22Rv1 (cell line): ENCODE measurements at regions not wholly inside any gene's neighbourhood (a gene's known extent, or its start where the extent isn't known, plus 50 kb on each side); places are given as distances from the start of the nearest gene placed in this dataset.

ENCODE experiments used
- H3K27ac ChIP-seq: fragments of 450-650 bp; 2 replicates; pipeline ENCODE4 v1.5.1; 2017
- CTCF ChIP-seq: fragments of 450-650 bp; IDR thresholded peaks from 2 replicates; pipeline ENCODE4 v1.5.1; 2017; ENCODE audit warnings: mild to moderate bottlenecking
- ZFX ChIP-seq: fragments of 450-650 bp; IDR thresholded peaks from 2 replicates; pipeline ENCODE4 v1.6.1; 2017; ENCODE audit warnings: antibody characterized with exemption, borderline replicate concordance

DNA sequence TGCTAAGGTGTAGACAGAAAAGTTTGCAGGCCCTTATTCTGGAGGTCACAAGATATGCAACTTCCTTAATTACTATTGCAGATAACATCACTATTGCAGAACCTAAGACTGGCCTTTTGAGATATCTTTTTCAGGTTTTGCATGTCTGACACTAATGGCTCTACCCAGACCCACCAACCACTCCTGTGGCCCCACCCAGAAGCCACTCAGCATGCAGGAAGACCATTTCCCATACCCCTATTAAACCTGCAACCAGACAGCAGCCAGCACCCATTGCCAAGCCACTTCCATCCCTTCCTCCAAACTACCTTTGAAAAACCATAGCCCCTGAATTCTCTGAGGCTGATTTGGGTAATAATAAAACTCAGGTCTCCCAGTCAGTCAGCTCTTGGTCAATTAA lies 297.6 kb downstream of the SLITRK6 start:
- TF ChIP-seq CTCF, result no peak
- no peak for TF ChIP-seq ZFX
- H3K27ac ChIP-seq, result no peak overlapping the region

DNA sequence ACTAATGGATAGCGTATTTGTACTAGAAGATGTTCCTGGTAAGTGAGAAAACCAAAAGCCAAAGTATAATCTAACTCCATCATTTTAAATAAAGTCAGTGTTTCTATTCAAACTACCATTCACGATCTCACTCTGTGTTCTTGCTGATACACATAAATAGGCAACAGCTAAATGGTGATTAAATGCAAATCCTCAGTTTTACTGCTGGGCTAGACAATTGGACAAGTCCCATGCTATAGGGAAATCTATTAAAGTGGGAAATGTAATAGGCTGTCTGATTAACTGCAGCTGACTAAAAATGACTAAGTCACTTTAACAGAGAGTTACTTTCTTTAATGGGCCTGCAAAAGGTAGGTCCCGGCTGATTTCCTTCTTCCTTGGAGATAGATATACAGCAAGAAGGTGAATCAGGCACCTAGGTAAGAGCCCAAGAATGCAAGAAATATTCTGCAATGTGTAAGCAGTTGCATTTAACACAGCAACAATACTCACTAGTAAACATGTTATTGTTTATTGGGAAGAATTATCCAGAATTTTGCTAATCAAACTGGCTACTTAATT lies 298.4 kb downstream of the SLITRK6 start:
- no peak for TF ChIP-seq CTCF
- TF ChIP-seq ZFX, result no peak
- no peak overlapping the region for H3K27ac ChIP-seq

DNA sequence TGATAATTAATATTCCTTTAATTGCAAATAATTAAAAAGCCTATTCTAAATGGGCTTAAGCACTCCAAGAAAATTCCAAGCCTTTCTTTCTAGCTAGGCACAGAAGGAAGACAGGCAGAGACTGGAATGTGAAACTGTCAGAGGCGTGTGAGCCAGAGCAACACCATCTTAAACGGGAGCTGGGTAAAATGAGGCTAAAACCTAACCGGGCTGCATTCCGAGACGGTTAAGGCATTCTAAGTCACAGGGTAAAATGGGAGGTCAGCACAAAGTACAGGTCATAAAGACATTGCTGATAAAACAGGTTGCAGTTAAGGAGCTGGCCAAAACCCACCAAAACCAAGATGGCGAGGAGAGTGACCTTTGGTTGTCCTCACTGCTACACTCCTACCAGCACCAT lies 300.4 kb downstream of the SLITRK6 start:
- H3K27ac ChIP-seq, result no peak overlapping the region

DNA sequence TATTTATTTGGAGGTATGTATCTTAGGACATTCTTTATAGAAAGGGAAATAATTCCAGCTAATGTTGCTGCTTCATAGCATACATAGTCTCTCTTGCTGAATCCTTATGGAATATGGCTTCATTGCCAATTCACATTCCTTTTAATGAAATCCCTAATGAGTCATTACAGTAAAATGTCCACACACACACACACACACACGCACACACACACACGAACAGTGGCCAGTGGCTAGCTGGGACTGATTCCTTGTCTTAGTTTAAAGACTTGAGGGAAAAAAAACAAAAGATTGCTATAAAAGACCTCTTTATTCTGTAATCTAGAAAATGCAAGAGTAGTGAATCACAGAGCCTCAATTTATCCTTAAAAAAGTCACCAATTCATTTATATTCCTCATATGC lies 301.6 kb downstream of the SLITRK6 start:
- TF ChIP-seq CTCF (no peak), ZFX (no peak)
- H3K27ac ChIP-seq, result no peak overlapping the region

More for the DNA sequence above, 300.4 kb downstream of the SLITRK6 start:
- no peak for TF ChIP-seq CTCF
- TF ChIP-seq ZFX, result no peak

- TF ChIP-seq CTCF (no peak), ZFX (no peak)
- no peak overlapping the region for H3K27ac ChIP-seq
Measured at GRCh38 chr13:85492283-85492682, 306.9 kb downstream of the SLITRK6 start.

DNA sequence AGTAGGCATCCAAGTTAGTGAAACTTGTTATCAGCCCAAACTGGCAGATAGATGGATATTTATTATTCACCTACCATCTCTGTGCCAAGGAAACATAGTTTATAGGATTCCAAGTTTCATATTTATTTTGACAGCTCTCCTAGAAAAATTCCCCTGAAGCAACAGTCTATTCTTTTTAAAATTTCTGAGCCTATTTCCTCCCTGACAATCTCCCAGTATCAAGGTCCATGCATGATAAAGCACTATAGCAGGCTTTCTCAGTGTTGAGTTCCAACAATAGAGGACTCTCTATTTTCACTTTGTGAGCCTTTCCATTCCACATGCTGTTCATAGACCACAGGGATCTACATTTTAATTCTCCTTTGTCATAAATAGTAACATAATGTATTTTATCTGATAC lies 312.6 kb downstream of the SLITRK6 start:
- no peak overlapping the region for H3K27ac ChIP-seq
- TF ChIP-seq CTCF (no peak), ZFX (no peak)

DNA sequence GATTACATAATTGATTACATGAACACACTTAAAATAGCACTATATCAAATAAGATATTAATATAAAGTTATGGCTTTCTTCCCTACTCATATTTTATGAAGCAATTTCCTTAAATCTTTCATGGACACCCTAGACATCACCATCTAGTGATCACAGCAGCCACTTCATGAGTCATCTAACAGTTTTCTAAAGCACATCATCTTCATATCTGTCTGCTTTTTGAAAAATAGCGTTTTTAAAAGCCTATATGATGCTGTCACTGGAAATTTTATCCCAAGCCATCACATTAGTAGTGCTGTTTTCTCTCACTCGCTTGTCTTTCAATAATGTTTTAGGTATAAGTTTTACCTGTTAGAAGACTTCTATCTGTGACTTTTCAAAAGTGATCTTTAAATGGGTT lies 326.1 kb downstream of the SLITRK6 start:
- H3K27ac ChIP-seq, result no peak overlapping the region
- TF ChIP-seq CTCF, result no peak
